IMR-90 (cell line): ENCODE measurements at regions not wholly inside any gene's neighbourhood (a gene's known extent, or its start where the extent isn't known, plus 50 kb on each side); places are given as distances from the start of the nearest gene placed in this dataset.

Experiments used
- ATAC-seq: fragments of 200-7000 bp; cut with Tn5 transposase; 2 replicates; pipeline ENCODE4 v1.9.1; 2020; ENCODE audit warnings: low read depth, mild to moderate bottlenecking, moderate library complexity
- BruUV-seq: library from RNA; stranded (reverse); fragments of 400-500 nt; replicated peaks from 2 replicates; lab custom pipeline; 2021; lab: Mats Ljungman, UMichigan
- CTCF ChIA-PET: fragments of 300-600 bp; formaldehyde crosslinking; extraction: SDS; loops from one replicate; lab custom pipeline; 2021; ENCODE audit warnings: antibody characterized with exemption; lab: Yijun Ruan, JAX
- POLR2A ChIA-PET: fragments of 300-600 bp; sonication (Branson Sonifier 250); formaldehyde crosslinking; loops from one replicate; lab custom pipeline; 2022; ENCODE audit warnings: antibody characterized with exemption; ENCODE audit not compliant: unreplicated experiment; lab: Charles Lee
- DNase-seq: peaks from one replicate; pipeline ENCODE4 v3.0.0; 2013
- H2AFZ ChIP-seq: replicated peaks from 2 replicates; pipeline ENCODE3; 2013; ENCODE audit warnings: low read length, mild to moderate bottlenecking; ENCODE audit not compliant: poor library complexity
- H2AK5ac ChIP-seq: 2 replicates; pipeline ENCODE4 v1.6.1; 2013; ENCODE audit warnings: low read depth, low read length, inconsistent platforms
- H2AK9ac ChIP-seq: replicated peaks from 2 replicates; pipeline ENCODE3; 2013; ENCODE audit warnings: mild to moderate bottlenecking, low read depth, low read length, moderate library complexity; ENCODE audit not compliant: poor library complexity
- H2BK120ac ChIP-seq: 2 replicates; pipeline ENCODE4 v1.6.1; 2013; ENCODE audit warnings: low read depth, low read length, inconsistent platforms
- H2BK15ac ChIP-seq: 3 replicates; pipeline ENCODE4 v1.6.1; 2013; ENCODE audit warnings: low read depth, low read length, inconsistent platforms
- H2BK20ac ChIP-seq: 2 replicates; pipeline ENCODE4 v1.6.1; 2013; ENCODE audit warnings: low read depth, mild to moderate bottlenecking, inconsistent platforms, low read length, moderate library complexity
- H2BK5ac ChIP-seq: 2 replicates; pipeline ENCODE4 v1.6.1; 2013; ENCODE audit warnings: mild to moderate bottlenecking, low read depth, low read length, inconsistent platforms; ENCODE audit not compliant: poor library complexity, severe bottlenecking
- H3K14ac ChIP-seq: replicated peaks from 2 replicates; pipeline ENCODE4 v1.6.1; 2013; ENCODE audit warnings: low read depth, low read length, inconsistent platforms
- H3K18ac ChIP-seq: 2 replicates; pipeline ENCODE4 v1.6.1; 2013; ENCODE audit warnings: low read depth, low read length, control low read depth
- H3K23ac ChIP-seq: 2 replicates; pipeline ENCODE4 v1.6.1; 2013; ENCODE audit warnings: low read depth, low read length, inconsistent platforms
- H3K27ac ChIP-seq: 2 replicates; pipeline ENCODE4 v1.5.1; 2013; ENCODE audit warnings: mild to moderate bottlenecking, control low read depth, low read length; ENCODE audit not compliant: insufficient read depth
- H3K27me3 ChIP-seq: 2 replicates; pipeline ENCODE4 v1.6.1; 2013; ENCODE audit warnings: low read length; ENCODE audit not compliant: control insufficient read depth, insufficient read depth
- H3K36me3 ChIP-seq: 2 replicates; pipeline ENCODE4 v1.6.1; 2013; ENCODE audit warnings: low read length, mixed read lengths; ENCODE audit not compliant: control insufficient read depth, insufficient read depth
- H3K4ac ChIP-seq: 2 replicates; pipeline ENCODE4 v1.6.1; 2013; ENCODE audit warnings: low read depth, low read length, inconsistent platforms
- H3K4me1 ChIP-seq: 2 replicates; pipeline ENCODE4 v1.6.1; 2013; ENCODE audit warnings: low read length, mixed read lengths; ENCODE audit not compliant: control insufficient read depth, insufficient read depth
- H3K4me2 ChIP-seq: 2 replicates; pipeline ENCODE4 v1.6.1; 2013; ENCODE audit warnings: low read depth, mild to moderate bottlenecking, control low read depth, low read length, moderate library complexity
- H3K4me3 ChIP-seq: 2 replicates; pipeline ENCODE4 v1.5.1; 2013; ENCODE audit warnings: low read depth, mild to moderate bottlenecking, control low read depth, low read length, moderate library complexity; ENCODE audit not compliant: insufficient read depth
- H3K56ac ChIP-seq: 2 replicates; pipeline ENCODE4 v1.6.1; 2013; ENCODE audit warnings: low read length, inconsistent platforms; ENCODE audit not compliant: insufficient read depth; ENCODE audit errors: extremely low read depth
- H3K79me1 ChIP-seq, 2 experiments: 2 replicates each; pipeline ENCODE4 v1.6.1; 2013; ENCODE audit warnings: low read length in 2 of 2, inconsistent platforms in 1 of 2, low read depth in 1 of 2
- H3K9ac ChIP-seq: 2 replicates; pipeline ENCODE4 v1.6.1; 2013; ENCODE audit warnings: low read depth, low read length, control low read depth
- H3K9me1 ChIP-seq: 2 replicates; pipeline ENCODE4 v1.6.1; 2013; ENCODE audit warnings: low read length, inconsistent platforms; ENCODE audit not compliant: insufficient read depth
- H3K9me3 ChIP-seq: 2 replicates; pipeline ENCODE4 v1.6.1; 2013; ENCODE audit warnings: low read length; ENCODE audit not compliant: control insufficient read depth, insufficient read depth
- H4K20me1 ChIP-seq: 2 replicates; pipeline ENCODE4 v1.6.1; 2013; ENCODE audit warnings: low read length, inconsistent platforms; ENCODE audit not compliant: insufficient read depth
- H4K5ac ChIP-seq: 2 replicates; pipeline ENCODE4 v1.6.1; 2013; ENCODE audit warnings: mild to moderate bottlenecking, low read depth, low read length, control low read depth
- H4K8ac ChIP-seq, 2 experiments: 2 replicates each; pipeline ENCODE4 v1.6.1; 2013; ENCODE audit warnings: low read depth in 2 of 2, low read length in 2 of 2, control low read depth in 1 of 2, inconsistent platforms in 1 of 2
- H4K91ac ChIP-seq: 2 replicates; pipeline ENCODE4 v1.6.1; 2013; ENCODE audit warnings: low read depth, low read length, inconsistent platforms; ENCODE audit not compliant: insufficient read depth
- CEBPB ChIP-seq: IDR thresholded peaks from 2 replicates; pipeline ENCODE4 v1.6.1; 2012; ENCODE audit warnings: low read depth, low read length, improper control_type of control experiment
- CTCF ChIP-seq: conservative IDR thresholded peaks from 2 replicates; pipeline ENCODE4 v1.5.1; 2012; ENCODE audit warnings: mild to moderate bottlenecking, low read depth, low read length, improper control_type of control experiment
- FOS ChIP-seq: fragments of 150-350 bp; IDR thresholded peaks from 2 replicates; pipeline ENCODE4 v1.6.1; 2016; ENCODE audit warnings: low read depth, low read length
- RFX5 ChIP-seq: IDR thresholded peaks from 2 replicates; pipeline ENCODE4 v1.8.0; 2012; ENCODE audit warnings: low read depth, mild to moderate bottlenecking, low read length, moderate library complexity
- WGBS, 2 experiments: methylation state at CpG; one replicate each; pipeline versions ENCODE4 v1.1.5 to v1.1.7; 2013; ENCODE audit warnings: missing lambda C conversion rate in 2 of 2; ENCODE audit not compliant: insufficient read length in 1 of 2; ENCODE audit errors: extremely low coverage in 2 of 2; 5-methylcytosine and 5-hydroxymethylcytosine counted together
- dilution Hi-C: fragments of 300-500 bp; cut with HindIII; formaldehyde crosslinking; loops from one replicate; pipeline ENCODE4 v1.14.3; 2018; ENCODE audit warnings: low sequenced_read_pairs; ENCODE audit not compliant: unreplicated experiment
- in situ Hi-C: fragments of 300-500 bp; cut with MboI; formaldehyde crosslinking; loops from 3 replicates; pipeline ENCODE4 v1.14.3; 2019; ENCODE audit warnings: low sequenced_read_pairs, inconsistent platforms, mixed read lengths
- intact Hi-C: fragments of 100-400 bp; cut with micrococcal nuclease; formaldehyde crosslinking; loops from 2 replicates; pipeline ENCODE4 v1.10.0; 2022

DNA sequence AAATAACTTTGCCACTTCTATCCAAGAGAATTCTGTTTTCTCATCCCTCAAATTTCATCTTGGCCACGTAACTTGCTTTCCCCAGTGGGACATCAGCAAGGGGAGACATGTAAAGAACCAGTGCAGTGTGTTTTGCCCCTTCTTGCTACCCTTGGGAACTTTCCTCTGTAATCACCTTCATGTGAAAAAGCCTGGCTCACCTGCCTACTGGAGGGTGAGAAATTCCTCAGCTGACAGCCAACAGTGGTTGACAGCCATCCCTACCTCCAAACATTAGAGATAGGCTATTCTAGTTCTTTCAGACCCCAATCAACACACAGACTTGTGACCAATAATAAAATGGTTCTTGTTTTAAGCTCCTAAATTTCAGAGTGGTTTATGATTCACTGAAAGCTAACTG, 333.9 kb upstream of the TBC1D5 start:
- Histone ChIP-seq H4K20me1 (no peaks in the 10 kb centered on the region), H3K4ac (no peak overlapping the region), H3K27ac (no peak overlapping the region), H4K5ac (no peak overlapping the region), H3K4me1 (no peaks in the 10 kb centered on the region; the same call in 1 of the 2 replicates), H2BK5ac (no peak overlapping the region), H2AK9ac (no peak overlapping the region), H3K9ac (no peak overlapping the region), H4K91ac (no peak overlapping the region), H3K18ac (no peak overlapping the region), H3K4me2 (no peak overlapping the region), H3K56ac (no peak overlapping the region), H2BK20ac (no peak overlapping the region), H3K4me3 (no peak overlapping the region), H2AK5ac (no peak overlapping the region), H4K8ac (no peak overlapping the region), H2BK120ac (no peak overlapping the region), H2AFZ (no peak overlapping the region), H3K9me1 (no peaks in the 10 kb centered on the region), H3K27me3 (no peaks in the 10 kb centered on the region), H3K9me3 (no peaks in the 10 kb centered on the region), H2BK15ac (no peak overlapping the region), H3K23ac (no peak overlapping the region), H3K36me3 (no peaks in the 10 kb centered on the region), H3K79me1 (no peaks in the 10 kb centered on the region), H3K14ac (no peak overlapping the region)
- in situ Hi-C loops (no loop called here), intact Hi-C loops (no loop called here), dilution Hi-C loops (no loop called here)
- ChIA-PET CTCF (no interaction called here), POLR2A (no interaction called here)
- no TSS peak for BruUV-seq
- no CpG with 5 or more reads among the region's 1 CpG for WGBS, 2 experiments
- TF ChIP-seq CTCF, result no peak
- no peak for TF ChIP-seq CEBPB
- no peak for TF ChIP-seq RFX5
- no peak for TF ChIP-seq FOS
- no peak for DNase-seq
- ATAC-seq, result no peak
